Effector memory CD4-positive, alpha-beta T cell (primary cell): ENCODE measurements at regions not wholly inside any gene's neighbourhood (a gene's known extent, or its start where the extent isn't known, plus 50 kb on each side); places are given as distances from the start of the nearest gene placed in this dataset.

Experiments
- DNase-seq, 3 donors: peaks; one replicate each; pipeline ENCODE4 v3.0.0-alpha.2; 2020
- H3K27ac ChIP-seq: 2 replicates; pipeline ENCODE4 v1.7.0; 2013; ENCODE audit warnings: mild to moderate bottlenecking, low read length, moderate library complexity; ENCODE audit not compliant: insufficient read depth, poor library complexity, severe bottlenecking
- H3K27me3 ChIP-seq: replicated peaks from 2 replicates; pipeline ENCODE4 v1.7.0; 2013; ENCODE audit warnings: mild to moderate bottlenecking, low read length; ENCODE audit not compliant: insufficient read depth, control insufficient read depth, poor library complexity, severe bottlenecking
- H3K36me3 ChIP-seq: 2 replicates; pipeline ENCODE4 v1.7.0; 2013; ENCODE audit warnings: mild to moderate bottlenecking, low read length, moderate library complexity; ENCODE audit not compliant: control insufficient read depth, insufficient read depth
- H3K4me1 ChIP-seq: 2 replicates; pipeline ENCODE4 v1.7.0; 2013; ENCODE audit warnings: low read length, mild to moderate bottlenecking; ENCODE audit not compliant: control insufficient read depth, insufficient read depth, poor library complexity, severe bottlenecking
- H3K4me3 ChIP-seq: 2 replicates; pipeline ENCODE4 v1.7.0; 2013; ENCODE audit warnings: low read length, low read depth, mild to moderate bottlenecking; ENCODE audit not compliant: insufficient read depth, poor library complexity, severe bottlenecking
- H3K9me3 ChIP-seq: 2 replicates; pipeline ENCODE4 v1.7.0; 2013; ENCODE audit warnings: mild to moderate bottlenecking, low read length, moderate library complexity; ENCODE audit not compliant: control insufficient read depth

DNA sequence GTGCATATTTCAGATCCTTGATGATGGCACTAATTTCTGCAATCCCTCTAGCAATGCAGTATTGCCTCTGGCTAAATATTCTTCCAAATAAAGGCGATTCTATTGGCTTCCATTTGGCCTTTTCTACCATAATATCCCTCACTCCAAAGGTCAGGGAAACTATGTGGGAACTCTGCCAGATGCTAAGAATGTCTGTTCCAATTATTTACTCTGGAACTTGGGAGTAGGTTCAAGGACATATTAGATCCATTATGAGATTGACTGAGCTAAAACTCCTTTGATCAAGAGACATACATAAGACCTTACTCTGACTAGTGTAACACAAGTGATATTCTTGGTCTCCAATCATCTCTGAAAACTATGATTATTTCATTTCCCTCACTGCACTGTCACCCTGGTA is 674.5 kb upstream of the NECTIN3 start:
- H3K27ac ChIP-seq: no peak overlapping the region
- no peak overlapping the region for H3K4me3 ChIP-seq
- H3K4me1 ChIP-seq: no peaks in the 10 kb centered on the region
- H3K36me3 ChIP-seq: no peaks in the 10 kb centered on the region
- no peaks in the 10 kb centered on the region for H3K27me3 ChIP-seq
- no peak for DNase-seq
- no peaks in the 10 kb centered on the region for H3K9me3 ChIP-seq

DNA sequence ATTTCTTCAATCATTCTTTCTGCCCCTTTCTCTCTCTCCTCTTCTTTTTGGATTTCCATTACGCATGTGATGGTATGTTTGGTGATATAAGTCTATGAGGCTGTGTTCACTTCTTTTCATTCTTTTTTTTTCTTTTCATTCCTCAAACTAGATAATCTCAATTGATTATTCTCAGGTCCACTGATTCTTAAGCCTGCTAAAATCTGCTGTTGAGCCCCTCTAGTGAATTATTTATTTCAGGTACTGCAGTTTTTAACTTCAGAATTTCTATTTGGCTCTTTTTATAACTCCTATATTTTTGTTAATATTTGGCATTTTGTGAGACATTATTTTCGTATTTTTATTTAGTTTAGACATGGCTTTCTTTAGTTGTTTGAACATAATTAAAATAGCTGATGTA is 671.3 kb upstream of the NECTIN3 start:
- H3K27ac ChIP-seq: no peak overlapping the region
- no peaks in the 10 kb centered on the region for H3K36me3 ChIP-seq
- H3K27me3 ChIP-seq: no peaks in the 10 kb centered on the region
- no peak overlapping the region for H3K4me3 ChIP-seq
- H3K4me1 ChIP-seq: no peaks in the 10 kb centered on the region
- no peaks in the 10 kb centered on the region for H3K9me3 ChIP-seq
- DNase-seq: no peak

DNA sequence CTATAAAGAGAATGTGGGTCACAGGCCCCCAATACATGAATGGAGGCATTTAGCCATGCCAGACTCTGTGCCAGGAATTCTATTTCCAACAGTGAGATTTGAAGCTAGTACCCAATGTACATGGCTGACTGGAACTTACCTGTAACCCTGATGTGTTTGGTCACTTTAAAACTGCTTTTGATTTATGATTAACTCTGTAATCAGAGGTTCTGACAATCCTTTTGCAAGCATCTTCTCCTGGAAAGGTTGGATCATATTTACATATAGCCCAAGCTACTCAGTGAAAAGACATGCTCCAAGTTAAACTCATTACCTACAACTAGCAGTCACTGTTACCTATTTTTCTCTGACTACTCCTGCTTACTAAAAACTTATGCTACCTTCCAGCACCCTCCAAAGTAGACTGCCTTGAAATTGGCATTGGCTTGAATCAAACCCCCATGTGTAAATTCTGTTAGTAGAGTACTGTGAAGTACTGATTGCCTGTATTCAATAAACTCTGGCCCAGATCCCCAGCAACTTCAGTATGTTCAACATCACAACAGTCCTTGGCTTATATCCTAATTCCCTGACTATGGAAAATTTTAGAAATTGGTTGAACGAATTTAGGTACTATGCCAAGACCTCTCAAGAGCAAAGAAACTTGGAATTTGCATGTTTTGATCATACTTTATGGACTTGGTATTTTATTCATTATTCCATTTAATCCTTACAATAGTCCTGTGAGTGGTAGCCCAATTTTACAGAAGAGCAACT is 665.6 kb upstream of the NECTIN3 start:
- DNase-seq: no peak
- Histone ChIP-seq H3K9me3 (no peaks in the 10 kb centered on the region), H3K4me1 (no peaks in the 10 kb centered on the region), H3K36me3 (no peaks in the 10 kb centered on the region), H3K27me3 (no peaks in the 10 kb centered on the region), H3K4me3 (no peak overlapping the region), H3K27ac (no peak overlapping the region)

DNA sequence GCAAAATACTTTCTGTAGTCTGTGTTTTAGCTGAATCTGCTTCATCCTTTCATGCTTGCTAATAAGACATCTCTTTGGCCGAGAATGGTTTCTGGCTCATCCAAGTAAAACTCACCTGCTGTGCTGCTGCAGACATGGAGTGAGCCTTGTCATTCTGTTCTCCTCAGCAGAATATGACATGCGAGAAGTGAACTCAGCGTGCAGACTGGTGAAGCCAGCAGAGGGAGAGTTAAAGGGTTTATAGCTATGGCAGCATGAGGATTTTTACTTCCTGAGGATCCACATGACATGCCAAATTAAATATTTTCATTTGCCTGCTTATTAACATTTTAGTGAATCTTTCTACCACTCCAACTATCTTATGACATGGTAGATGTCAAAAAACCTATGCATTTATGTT is 658.4 kb upstream of the NECTIN3 start:
- no peak for DNase-seq
- H3K4me1 ChIP-seq: no peaks in the 10 kb centered on the region
- no peaks in the 10 kb centered on the region for H3K27me3 ChIP-seq
- H3K9me3 ChIP-seq: no peaks in the 10 kb centered on the region
- no peak overlapping the region for H3K4me3 ChIP-seq
- H3K36me3 ChIP-seq: no peaks in the 10 kb centered on the region
- H3K27ac ChIP-seq: no peak overlapping the region

DNA sequence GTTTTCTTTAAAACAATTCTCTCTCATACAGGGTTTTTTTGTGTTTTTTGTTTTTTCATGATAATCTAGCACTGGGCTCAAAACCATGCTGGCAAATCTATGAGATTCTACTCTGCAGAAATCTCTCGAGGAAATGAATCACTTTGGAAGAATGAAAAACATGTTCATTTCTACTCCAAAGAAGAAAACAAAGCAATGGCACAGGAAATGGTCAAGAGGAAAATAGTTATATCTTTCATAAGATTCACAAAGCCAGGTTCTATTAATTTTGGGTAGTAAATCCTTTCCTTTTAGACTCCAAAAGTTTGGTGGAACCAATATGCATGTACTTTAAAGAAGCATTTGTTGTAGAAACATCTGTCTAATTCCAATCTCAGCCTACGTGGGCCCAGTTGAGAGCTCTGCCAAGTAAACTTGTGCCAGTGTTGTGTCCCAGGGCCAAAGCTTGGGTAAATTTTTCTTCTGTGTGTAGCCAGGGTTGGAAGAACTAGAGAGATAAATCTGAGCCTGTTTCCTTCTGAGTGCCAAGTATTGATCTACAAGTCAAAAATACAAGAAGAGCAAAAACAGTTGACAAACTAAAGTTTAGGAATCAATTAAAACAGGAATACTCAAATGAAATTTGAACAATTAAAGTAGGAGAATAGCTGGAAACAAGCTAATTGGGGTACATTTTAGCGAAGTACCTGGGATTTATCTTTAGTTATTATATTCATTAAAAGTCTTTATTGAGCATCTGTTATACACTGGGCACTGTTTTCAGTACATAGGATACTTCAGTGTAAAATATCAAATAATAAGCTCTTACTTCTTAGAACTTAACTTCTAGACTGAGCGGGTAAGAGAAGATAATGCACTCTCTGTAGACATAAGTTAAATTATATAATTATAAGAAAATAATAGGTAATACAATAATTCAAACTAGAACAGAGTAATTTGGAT is 657.5 kb upstream of the NECTIN3 start:
- Histone ChIP-seq H3K9me3 (no peaks in the 10 kb centered on the region), H3K4me3 (no peak overlapping the region), H3K36me3 (no peaks in the 10 kb centered on the region), H3K27me3 (no peaks in the 10 kb centered on the region), H3K27ac (no peak overlapping the region), H3K4me1 (no peaks in the 10 kb centered on the region)
- no peak for DNase-seq

DNA sequence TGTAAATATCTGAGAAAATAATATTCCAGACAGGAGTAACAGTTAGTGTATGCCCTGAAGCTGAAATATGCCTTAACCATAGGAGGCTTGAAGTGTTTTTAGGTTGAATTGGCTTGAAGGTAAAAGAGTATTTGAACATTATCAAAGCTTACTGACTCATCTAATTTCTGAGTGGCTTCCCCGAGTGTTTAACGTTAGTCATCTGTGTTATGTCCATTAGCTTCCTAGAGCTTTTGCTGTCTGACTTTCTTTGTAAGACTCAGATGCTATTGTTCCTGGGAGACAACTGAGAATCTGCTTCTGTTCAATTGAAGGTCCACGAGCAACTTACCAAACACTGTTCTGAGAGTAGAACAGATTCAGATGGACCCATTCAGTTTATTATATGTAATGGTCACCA is 656.8 kb upstream of the NECTIN3 start:
- H3K9me3 ChIP-seq: no peaks in the 10 kb centered on the region
- DNase-seq: no peak
- H3K4me1 ChIP-seq: no peaks in the 10 kb centered on the region
- H3K27ac ChIP-seq: no peak overlapping the region
- H3K36me3 ChIP-seq: no peaks in the 10 kb centered on the region
- H3K27me3 ChIP-seq: no peaks in the 10 kb centered on the region
- H3K4me3 ChIP-seq: no peak overlapping the region

DNA sequence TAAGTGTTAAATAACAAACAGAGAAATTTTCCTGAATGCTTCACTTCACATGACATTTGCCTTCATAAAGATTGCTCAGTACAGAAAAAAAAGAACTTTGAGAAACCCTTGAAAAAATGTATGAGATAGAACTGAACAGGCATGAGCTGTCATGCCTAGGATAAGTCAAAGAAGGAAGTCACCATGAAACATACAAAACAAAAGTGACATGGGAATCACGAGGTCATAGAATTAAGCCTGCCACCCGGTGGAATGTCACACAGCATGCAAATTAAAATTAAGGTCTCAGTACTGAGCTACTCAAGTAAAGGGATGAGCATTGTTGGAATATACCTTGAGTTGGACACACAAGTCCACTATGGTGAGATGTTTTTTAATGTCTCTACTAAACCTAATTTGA is 652.5 kb upstream of the NECTIN3 start:
- DNase-seq: no peak
- H3K27me3 ChIP-seq: no peaks in the 10 kb centered on the region
- no peak overlapping the region for H3K4me3 ChIP-seq
- H3K4me1 ChIP-seq: no peaks in the 10 kb centered on the region
- no peaks in the 10 kb centered on the region for H3K9me3 ChIP-seq
- no peak overlapping the region for H3K27ac ChIP-seq
- no peaks in the 10 kb centered on the region for H3K36me3 ChIP-seq

DNA sequence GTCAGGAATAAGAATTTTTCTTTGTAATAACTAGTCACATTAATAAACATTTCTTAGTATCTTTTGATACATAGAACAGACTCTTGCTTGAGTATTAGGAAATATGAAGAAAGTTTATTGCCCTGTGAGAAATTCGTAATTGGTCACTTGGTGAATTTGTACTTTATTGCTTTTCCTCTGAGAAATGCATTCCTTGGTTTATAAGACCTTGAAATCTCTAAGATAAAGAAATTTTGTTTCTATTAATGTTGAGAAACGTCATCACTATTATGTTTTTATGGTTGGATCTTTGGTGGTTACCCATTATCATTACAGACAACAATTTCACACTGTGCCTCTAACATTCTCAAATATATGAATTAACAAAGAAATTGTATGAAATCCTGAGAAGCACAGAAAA is 652.0 kb upstream of the NECTIN3 start:
- H3K4me3 ChIP-seq: no peak overlapping the region
- H3K27ac ChIP-seq: no peak overlapping the region
- no peaks in the 10 kb centered on the region for H3K36me3 ChIP-seq
- no peaks in the 10 kb centered on the region for H3K27me3 ChIP-seq
- no peaks in the 10 kb centered on the region for H3K9me3 ChIP-seq
- H3K4me1 ChIP-seq: no peaks in the 10 kb centered on the region
- no peak for DNase-seq

DNA sequence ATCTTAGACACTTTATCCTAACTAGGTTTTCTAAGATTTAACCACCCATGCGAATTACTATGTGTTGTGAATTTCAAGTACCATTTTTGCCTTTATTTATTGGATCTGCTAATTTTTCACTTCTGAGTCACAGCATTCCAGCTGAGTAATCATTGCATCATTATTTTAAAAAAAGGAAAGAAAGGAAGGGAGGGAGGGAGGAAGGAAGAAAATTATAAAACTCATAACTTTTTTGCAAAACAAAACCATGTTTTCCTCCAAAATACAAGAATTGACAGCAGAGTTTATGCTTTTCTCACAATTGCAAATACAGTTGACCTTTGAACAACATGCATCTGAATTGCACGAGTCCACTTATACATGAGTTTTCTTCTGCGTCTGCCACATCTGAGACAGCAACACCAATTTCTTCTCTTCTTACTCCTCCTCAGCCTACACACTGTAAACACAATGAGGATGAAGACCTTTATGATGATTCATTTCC is 651.4 kb upstream of the NECTIN3 start:
- Histone ChIP-seq H3K4me3 (no peak overlapping the region), H3K9me3 (no peaks in the 10 kb centered on the region), H3K27ac (no peak overlapping the region), H3K27me3 (no peaks in the 10 kb centered on the region), H3K4me1 (no peaks in the 10 kb centered on the region), H3K36me3 (no peaks in the 10 kb centered on the region)
- no peak for DNase-seq

DNA sequence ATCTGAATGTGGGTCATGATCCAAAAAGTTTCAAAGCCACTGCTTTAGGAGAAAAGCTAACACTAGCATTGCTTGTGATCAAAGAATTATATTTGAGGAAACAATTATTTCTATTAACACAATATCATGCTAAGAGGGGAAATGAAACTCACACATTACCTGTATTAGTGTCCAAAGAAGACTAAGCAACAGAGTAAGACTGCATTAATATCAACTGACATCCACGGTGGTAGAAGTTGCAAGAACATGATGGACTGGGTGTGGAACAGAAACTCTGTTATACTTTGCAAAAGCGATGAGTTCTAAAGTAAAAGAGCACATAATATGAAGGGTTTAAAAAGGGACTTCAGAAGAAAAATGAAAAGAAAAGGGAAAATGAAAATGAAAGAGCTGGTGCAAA is 648.3 kb upstream of the NECTIN3 start:
- no peak overlapping the region for H3K27ac ChIP-seq
- no peaks in the 10 kb centered on the region for H3K27me3 ChIP-seq
- no peaks in the 10 kb centered on the region for H3K9me3 ChIP-seq
- no peaks in the 10 kb centered on the region for H3K36me3 ChIP-seq
- H3K4me1 ChIP-seq: no peaks in the 10 kb centered on the region
- no peak for DNase-seq
- H3K4me3 ChIP-seq: no peak overlapping the region
